Spleen (tissue), 7 donors: ENCODE measurements at regions not wholly inside any gene's neighbourhood (a gene's known extent, or its start where the extent isn't known, plus 50 kb on each side); places are given as distances from the start of the nearest gene placed in this dataset.

Experiments used
- CTCF ChIP-seq, 11 experiments: fragments of 200-600 bp in 7 of 11; fragments of 450-650 bp in 4 of 11; sonication (generic) in 4 of 11; IDR thresholded peaks in 8 of 11; conservative IDR thresholded peaks in 3 of 11; 1 replicate in 7 of 11; 2 replicates in 4 of 11; pipeline versions ENCODE4 v1.4.0 to v1.8.0; 2016 to 2021; ENCODE audit warnings: antibody characterized with exemption in 11 of 11, inconsistent platforms in 4 of 11, mild to moderate bottlenecking in 1 of 11
- POLR2A ChIP-seq, 3 donors: fragments of 450-650 bp; IDR thresholded peaks; one replicate each; pipeline ENCODE4 v1.5.1; 2017; ENCODE audit warnings: antibody characterized with exemption in 3 of 3, mild to moderate bottlenecking in 1 of 3
- POLR2AphosphoS5 ChIP-seq, 3 donors: sonication (generic); formaldehyde crosslinking; IDR thresholded peaks; one replicate each; pipeline ENCODE4 v1.5.1; 2017; ENCODE audit warnings: antibody characterized with exemption in 3 of 3
- donor health status: DM: no; HTN: no; CAD: no; lungs with moderate emphysema.
- donor health status: DM: no; HTN: no; CAD: no.
- donor health status: DM: no; HTN: no; CAD: no.

GRCh38 chr2:83873110-83873509, 586.0 kb downstream of the SUCLG1 start:
- no peak for TF ChIP-seq CTCF (IDR thresholded peaks at IDR 0.05 in 8 of 11, conservative IDR thresholded peaks at IDR 0.05 in 3 of 11)
- no peak for TF ChIP-seq POLR2AphosphoS5 (IDR thresholded peaks at IDR 0.05)
- TF ChIP-seq POLR2A (IDR thresholded peaks at IDR 0.05) = no peak
